ENCODE measurements at regions not wholly inside any gene's neighbourhood (a gene's known extent, or its start where the extent isn't known, plus 50 kb on each side); places are given as distances from the start of the nearest gene placed in this dataset.

DNA sequence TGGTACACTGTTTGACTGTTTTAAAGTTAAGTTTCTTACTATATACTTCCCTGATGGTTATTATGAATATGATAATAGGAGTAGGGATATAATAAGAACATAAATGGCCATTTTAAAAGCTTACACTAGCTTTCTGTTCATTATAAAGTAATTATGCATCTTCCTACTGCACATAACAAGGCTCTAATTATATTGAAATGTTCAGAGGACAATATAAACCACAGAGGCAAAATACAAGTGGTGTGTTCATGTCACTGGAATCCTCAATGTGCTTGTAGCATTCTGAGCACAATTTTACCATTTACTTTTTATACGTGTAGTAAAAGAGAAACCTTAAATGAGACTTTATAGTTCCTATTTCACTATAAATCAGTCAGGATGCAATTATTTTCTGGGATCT is 268.3 kb downstream of the TMA16 start:
- ATAC-seq (no peak), DNase-seq (no peak)
- H3K4me3 ChIP-seq (ENCODE audit: low read length) = no peak overlapping the region
- H3K9me3 ChIP-seq (ENCODE audit: control insufficient read depth, low read length) = no peaks in the 10 kb centered on the region
- H3K27me3 ChIP-seq (ENCODE audit: control insufficient read depth, insufficient read depth) = no peaks in the 10 kb centered on the region
- WGBS = 66% methylated on average over 1 of the region's 1 CpG
- H3K27ac ChIP-seq (ENCODE audit: low read length) = no peak overlapping the region
- intact Hi-C loops (cut with DNase I) = no loop called here
- no peaks in the 10 kb centered on the region for H3K4me1 ChIP-seq (ENCODE audit: control insufficient read depth, insufficient read depth, low read length)

DNA sequence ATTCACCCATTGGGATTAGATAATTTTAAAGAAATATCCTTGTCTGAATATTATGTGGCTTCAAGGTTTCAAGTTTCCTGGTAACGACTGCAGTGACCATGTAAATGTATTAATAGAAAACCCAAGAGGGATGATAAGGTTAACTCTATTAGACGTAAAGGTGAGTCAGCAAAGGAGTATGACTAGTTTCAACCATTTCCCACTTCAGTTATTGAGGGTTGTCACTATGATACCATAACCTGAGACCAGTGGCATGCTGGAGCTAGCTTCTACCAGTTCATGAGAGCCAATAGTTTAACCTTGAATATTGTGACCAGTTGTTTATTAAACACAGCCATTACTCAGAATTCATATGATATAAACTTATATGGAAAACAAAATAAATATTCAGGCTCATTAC is 270.1 kb downstream of the TMA16 start:
- Histone ChIP-seq H3K4me1 (ENCODE audit: control insufficient read depth, insufficient read depth, low read length) (no peaks in the 10 kb centered on the region), H3K4me3 (ENCODE audit: low read length) (no peak overlapping the region), H3K27me3 (ENCODE audit: control insufficient read depth, insufficient read depth) (no peaks in the 10 kb centered on the region), H3K9me3 (ENCODE audit: control insufficient read depth, low read length) (no peaks in the 10 kb centered on the region), H3K27ac (ENCODE audit: low read length) (no peak overlapping the region)
- ATAC-seq = no peak
- DNase-seq = no peak
- 60% methylated on average over 2 of the region's 2 CpGs for WGBS
- intact Hi-C loops (cut with DNase I) = no loop called here

- no peaks in the 10 kb centered on the region for H3K27me3 ChIP-seq (ENCODE audit: control insufficient read depth, insufficient read depth)
- intact Hi-C loops (cut with DNase I) = no loop called here
- H3K9me3 ChIP-seq (ENCODE audit: control insufficient read depth, low read length) = no peaks in the 10 kb centered on the region
- no peak overlapping the region for H3K4me3 ChIP-seq (ENCODE audit: low read length)
- WGBS = 71% methylated on average over 3 of the region's 3 CpGs
- H3K27ac ChIP-seq (ENCODE audit: low read length) = no peak overlapping the region
- DNase-seq (no peak), ATAC-seq (no peak)
- H3K4me1 ChIP-seq (ENCODE audit: control insufficient read depth, insufficient read depth, low read length) = no peaks in the 10 kb centered on the region
Observed at GRCh38 chr4:163768014-163768413, 273.5 kb downstream of the TMA16 start.

DNA sequence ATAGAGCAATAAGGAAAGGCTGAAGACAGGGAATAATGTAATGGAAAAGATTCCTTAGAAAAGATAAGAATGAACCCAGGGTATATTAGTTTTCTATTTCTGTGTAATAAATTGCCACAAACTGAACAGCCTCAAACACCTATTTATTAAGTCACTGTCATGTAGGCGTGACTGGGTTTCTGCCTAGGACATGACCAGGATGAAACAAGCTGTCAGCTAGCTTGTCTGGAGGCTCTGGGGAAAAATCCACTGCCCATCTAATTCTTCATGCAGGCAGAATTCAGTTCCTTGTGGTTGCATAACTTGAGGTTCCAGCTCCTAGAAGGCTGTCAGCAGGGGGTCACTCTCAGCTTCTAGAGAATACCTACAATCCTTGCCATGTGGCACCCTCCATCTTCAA is 277.7 kb downstream of the TMA16 start:
- Histone ChIP-seq H3K9me3 (ENCODE audit: control insufficient read depth, low read length) (no peaks in the 10 kb centered on the region), H3K4me1 (ENCODE audit: control insufficient read depth, insufficient read depth, low read length) (no peaks in the 10 kb centered on the region), H3K27me3 (ENCODE audit: control insufficient read depth, insufficient read depth) (no peaks in the 10 kb centered on the region), H3K4me3 (ENCODE audit: low read length) (no peak overlapping the region), H3K27ac (ENCODE audit: low read length) (no peak overlapping the region)
- ATAC-seq (no peak), DNase-seq (no peak)
- intact Hi-C loops (cut with DNase I) = no loop called here
- 71% methylated on average over 1 of the region's 1 CpG for WGBS

- Histone ChIP-seq H3K27ac (ENCODE audit: low read length) (no peak overlapping the region), H3K9me3 (ENCODE audit: control insufficient read depth, low read length) (no peaks in the 10 kb centered on the region), H3K4me1 (ENCODE audit: control insufficient read depth, insufficient read depth, low read length) (no peaks in the 10 kb centered on the region), H3K4me3 (ENCODE audit: low read length) (no peak overlapping the region), H3K27me3 (ENCODE audit: control insufficient read depth, insufficient read depth) (no peaks in the 10 kb centered on the region)
- DNase-seq = no peak
- no peak for ATAC-seq
- intact Hi-C loops (cut with DNase I) = no loop called here
Observed at GRCh38 chr4:163773940-163774339, 279.4 kb downstream of the TMA16 start.

- intact Hi-C loops (cut with DNase I) = no loop called here
- no peak for ATAC-seq
- WGBS = 30% methylated on average over 1 of the region's 1 CpG
Observed at GRCh38 chr4:163776957-163777356, 282.5 kb downstream of the TMA16 start.

DNA sequence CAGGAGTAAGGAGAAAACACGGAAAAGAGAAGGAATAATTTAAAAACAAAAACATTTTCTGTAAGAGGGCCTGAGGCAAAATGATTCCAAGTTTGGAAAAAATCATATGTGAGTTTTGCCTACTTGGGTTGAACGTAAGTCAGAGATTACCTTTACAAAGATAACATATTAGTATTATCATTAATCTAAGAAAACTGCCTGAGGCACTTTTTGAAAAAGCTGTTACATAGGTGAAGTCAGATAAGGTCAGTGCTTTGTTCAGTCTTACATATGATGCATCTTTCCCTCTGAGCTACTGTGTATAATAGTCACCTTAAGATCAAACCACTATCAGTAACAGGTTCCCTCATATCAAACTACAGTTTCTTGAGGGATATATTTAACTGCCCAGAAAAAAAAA is 287.2 kb downstream of the TMA16 start:
- H3K4me3 ChIP-seq (ENCODE audit: low read length) = no peak overlapping the region
- no peak overlapping the region for H3K27ac ChIP-seq (ENCODE audit: low read length)
- ATAC-seq = no peak
- H3K4me1 ChIP-seq (ENCODE audit: control insufficient read depth, insufficient read depth, low read length) = no peaks in the 10 kb centered on the region
- H3K27me3 ChIP-seq (ENCODE audit: control insufficient read depth, insufficient read depth) = no peaks in the 10 kb centered on the region
- no peak for DNase-seq
- intact Hi-C loops (cut with DNase I) = no loop called here
- no peaks in the 10 kb centered on the region for H3K9me3 ChIP-seq (ENCODE audit: control insufficient read depth, low read length)
- 68% methylated on average over 2 of the region's 2 CpGs for whole genome bisulfite sequencing

More at GRCh38 chr4:163776957-163777356, 282.5 kb downstream of the TMA16 start:
- Histone ChIP-seq H3K9me3 (ENCODE audit: control insufficient read depth, low read length) (no peaks in the 10 kb centered on the region), H3K27me3 (ENCODE audit: control insufficient read depth, insufficient read depth) (no peaks in the 10 kb centered on the region), H3K4me3 (ENCODE audit: low read length) (no peak overlapping the region), H3K4me1 (ENCODE audit: control insufficient read depth, insufficient read depth, low read length) (no peaks in the 10 kb centered on the region), H3K27ac (ENCODE audit: low read length) (no peak overlapping the region)
- no peak for DNase-seq

DNA sequence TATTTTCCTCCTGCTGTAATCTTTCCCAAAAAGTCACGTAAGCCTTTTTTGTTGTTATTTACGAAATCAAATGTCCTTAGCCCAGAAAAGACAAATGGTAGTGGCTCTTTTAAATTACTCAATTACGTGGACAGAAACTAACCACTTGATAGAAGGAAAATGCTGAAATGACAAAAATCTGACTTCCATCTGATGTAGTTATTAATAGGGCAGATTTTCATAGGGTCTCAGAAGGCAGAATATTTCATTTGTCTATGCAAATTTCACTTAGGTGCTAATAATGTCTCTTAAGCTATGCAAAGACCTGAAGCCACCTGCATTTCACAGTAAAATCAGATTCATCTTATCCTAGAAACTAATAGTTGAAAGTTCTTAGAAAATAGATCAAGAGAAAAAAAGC is 295.7 kb downstream of the TMA16 start:
- H3K4me3 ChIP-seq (ENCODE audit: low read length) = no peak overlapping the region
- DNase-seq (no peak), ATAC-seq (no peak)
- no peaks in the 10 kb centered on the region for H3K4me1 ChIP-seq (ENCODE audit: control insufficient read depth, insufficient read depth, low read length)
- 79% methylated on average over 3 of the region's 3 CpGs for WGBS
- H3K27me3 ChIP-seq (ENCODE audit: control insufficient read depth, insufficient read depth) = no peaks in the 10 kb centered on the region
- no peaks in the 10 kb centered on the region for H3K9me3 ChIP-seq (ENCODE audit: control insufficient read depth, low read length)
- H3K27ac ChIP-seq (ENCODE audit: low read length) = no peak overlapping the region
- intact Hi-C loops (cut with DNase I) = no loop called here

DNA sequence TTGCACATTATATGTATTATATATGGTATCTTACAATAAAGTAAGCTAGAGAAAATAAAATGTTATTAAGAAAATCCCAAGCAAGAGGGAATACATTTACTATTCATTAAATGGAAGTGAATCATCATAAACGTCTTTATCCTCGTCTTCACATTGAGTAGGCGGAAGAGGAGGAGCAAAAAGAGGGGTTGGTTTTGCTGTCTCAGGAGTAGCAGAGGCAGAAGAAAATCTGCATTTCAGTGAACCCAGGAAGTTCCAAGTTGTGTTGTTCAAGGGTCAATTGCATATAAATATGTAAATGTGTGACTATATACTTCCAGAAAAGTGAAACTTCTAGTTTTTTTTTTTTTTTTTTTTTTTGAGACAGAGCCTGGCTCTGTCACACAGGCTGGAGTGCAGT is 301.4 kb downstream of the TMA16 start:
- H3K27me3 ChIP-seq (ENCODE audit: control insufficient read depth, insufficient read depth) = no peaks in the 10 kb centered on the region
- H3K27ac ChIP-seq (ENCODE audit: low read length) = no peak overlapping the region
- no peaks in the 10 kb centered on the region for H3K9me3 ChIP-seq (ENCODE audit: control insufficient read depth, low read length)
- ATAC-seq (no peak), DNase-seq (no peak)
- 82% methylated on average over 3 of the region's 3 CpGs for WGBS
- H3K4me3 ChIP-seq (ENCODE audit: low read length) = no peak overlapping the region
- intact Hi-C loops (cut with DNase I) = no loop called here
- no peaks in the 10 kb centered on the region for H3K4me1 ChIP-seq (ENCODE audit: control insufficient read depth, insufficient read depth, low read length)

- Histone ChIP-seq H3K27ac (ENCODE audit: low read length) (no peak overlapping the region), H3K27me3 (ENCODE audit: control insufficient read depth, insufficient read depth) (no peaks in the 10 kb centered on the region), H3K4me3 (ENCODE audit: low read length) (no peak overlapping the region), H3K4me1 (ENCODE audit: control insufficient read depth, insufficient read depth, low read length) (no peaks in the 10 kb centered on the region), H3K9me3 (ENCODE audit: control insufficient read depth, low read length) (no peaks in the 10 kb centered on the region)
- no peak for ATAC-seq
- intact Hi-C loops (cut with DNase I) = no loop called here
- DNase-seq = no peak
Observed at GRCh38 chr4:163804001-163804400, 309.5 kb downstream of the TMA16 start.

- Histone ChIP-seq H3K27me3 (ENCODE audit: control insufficient read depth, insufficient read depth) (no peaks in the 10 kb centered on the region), H3K4me1 (ENCODE audit: control insufficient read depth, insufficient read depth, low read length) (no peaks in the 10 kb centered on the region), H3K9me3 (ENCODE audit: control insufficient read depth, low read length) (no peaks in the 10 kb centered on the region), H3K27ac (ENCODE audit: low read length) (no peak overlapping the region), H3K4me3 (ENCODE audit: low read length) (no peak overlapping the region)
- intact Hi-C loops (cut with DNase I) = no loop called here
- WGBS = 68% methylated on average over 2 of the region's 2 CpGs
- ATAC-seq (no peak), DNase-seq (no peak)
Observed at GRCh38 chr4:163806653-163807052, 312.2 kb downstream of the TMA16 start.

GRCh38 chr4:163808011-163808410 is 313.5 kb downstream of the TMA16 start:
- ATAC-seq = no peak
- intact Hi-C loops (cut with DNase I) = no loop called here
- 73% methylated on average over 2 of the region's 2 CpGs for whole genome bisulfite sequencing

More at GRCh38 chr4:163808011-163808410, 313.5 kb downstream of the TMA16 start:
- Histone ChIP-seq H3K4me3 (ENCODE audit: low read length) (no peak overlapping the region), H3K27ac (ENCODE audit: low read length) (no peak overlapping the region), H3K4me1 (ENCODE audit: control insufficient read depth, insufficient read depth, low read length) (no peaks in the 10 kb centered on the region), H3K9me3 (ENCODE audit: control insufficient read depth, low read length) (no peaks in the 10 kb centered on the region), H3K27me3 (ENCODE audit: control insufficient read depth, insufficient read depth) (no peaks in the 10 kb centered on the region)
- DNase-seq = no peak
